SK-N-SH treated with all-trans-retinoic acid at 6 μM for 48 hours (cell line): ENCODE measurements at regions not wholly inside any gene's neighbourhood (a gene's known extent, or its start where the extent isn't known, plus 50 kb on each side); places are given as distances from the start of the nearest gene placed in this dataset.

Experiments
- ARNTL ChIP-seq: fragments of 450-650 bp; formaldehyde crosslinking; IDR thresholded peaks from 2 replicates; pipeline ENCODE4 v1.5.0; 2020; ENCODE audit warnings: low read depth, mild to moderate bottlenecking, moderate library complexity, borderline replicate concordance
- BACH2 ChIP-seq: fragments of 250-450 bp; sonication (Bioruptor Pico); IDR thresholded peaks from 2 replicates; pipeline ENCODE4 v1.9.0; 2021; ENCODE audit warnings: mild to moderate bottlenecking, borderline replicate concordance
- ESRRG ChIP-seq: fragments of 250-450 bp; sonication (Bioruptor Pico); IDR thresholded peaks from 2 replicates; pipeline ENCODE4 v1.6.1; 2021; ENCODE audit warnings: mild to moderate bottlenecking
- PPARA ChIP-seq: fragments of 250-450 bp; sonication (Bioruptor Pico); IDR thresholded peaks from 2 replicates; pipeline ENCODE4 v1.5.0; 2020; ENCODE audit warnings: mild to moderate bottlenecking, borderline replicate concordance
- RARB ChIP-seq: fragments of 250-450 bp; sonication (Bioruptor Pico); IDR thresholded peaks from 2 replicates; pipeline ENCODE4 v1.8.0; 2021; ENCODE audit warnings: mild to moderate bottlenecking, moderate library complexity
- SNAI2 ChIP-seq: fragments of 250-450 bp; sonication (Bioruptor Pico); IDR thresholded peaks from 2 replicates; pipeline ENCODE4 v1.5.0; 2020; ENCODE audit warnings: mild to moderate bottlenecking, moderate library complexity
- TOX ChIP-seq: fragments of 250-450 bp; sonication (Bioruptor Pico); IDR thresholded peaks from 2 replicates; pipeline ENCODE4 v1.8.0; 2021; ENCODE audit warnings: mild to moderate bottlenecking, moderate library complexity, borderline replicate concordance
- ZC3H10 ChIP-seq: fragments of 250-450 bp; sonication (Bioruptor Pico); IDR thresholded peaks from 2 replicates; pipeline ENCODE4 v1.5.1; 2021; ENCODE audit warnings: mild to moderate bottlenecking, moderate library complexity
- ZFP3 ChIP-seq: fragments of 250-450 bp; sonication (Bioruptor Pico); IDR thresholded peaks from 2 replicates; pipeline ENCODE4 v1.5.0; 2020; ENCODE audit warnings: mild to moderate bottlenecking, moderate library complexity
- ZNF565 ChIP-seq: fragments of 450-650 bp; formaldehyde crosslinking; conservative IDR thresholded peaks from 2 replicates; pipeline ENCODE4 v1.5.0; 2020; ENCODE audit warnings: low read depth, mild to moderate bottlenecking, moderate library complexity
- TF ChIP-seq, protein P1 (sequence below): fragments of 250-450 bp; sonication (Bioruptor Pico); IDR thresholded peaks from 2 replicates; pipeline ENCODE4 v1.5.1; 2020; ENCODE audit warnings: low read depth, mild to moderate bottlenecking, moderate library complexity
- TF ChIP-seq, protein P2 (sequence below): fragments of 250-450 bp; sonication (Bioruptor Pico); IDR thresholded peaks from 2 replicates; pipeline ENCODE4 v1.5.0; 2020; ENCODE audit warnings: mild to moderate bottlenecking, moderate library complexity
- TF ChIP-seq, protein P3 (sequence below): fragments of 250-450 bp; sonication (Bioruptor Pico); IDR thresholded peaks from 2 replicates; pipeline ENCODE4 v1.8.0; 2020; ENCODE audit warnings: mild to moderate bottlenecking, moderate library complexity, borderline replicate concordance

DNA sequence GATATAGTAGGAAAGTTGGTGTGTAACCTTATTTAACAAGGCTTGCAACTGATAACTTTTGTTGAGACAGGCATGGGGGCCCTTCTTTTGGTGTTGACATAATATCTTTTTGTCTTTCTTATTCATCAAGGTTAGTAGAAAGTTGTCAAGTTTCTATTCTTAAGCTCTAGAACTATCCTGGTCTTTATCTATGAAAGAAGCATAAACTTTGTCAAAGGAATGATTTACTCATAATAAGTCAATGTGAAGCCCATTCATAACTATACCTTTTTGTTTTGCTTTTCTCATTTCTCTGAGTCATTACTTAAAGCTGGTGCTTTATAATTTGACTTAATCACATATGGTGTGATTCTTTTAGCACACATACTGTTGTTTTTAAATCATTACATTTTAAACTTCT is 312.4 kb downstream of the UTRN start:
- TF ChIP-seq SNAI2 (CRISPR knock-in tag) = no peak
- TF ChIP-seq ZNF565 (CRISPR knock-in tag) = no peak
- TF ChIP-seq, protein P1, sequence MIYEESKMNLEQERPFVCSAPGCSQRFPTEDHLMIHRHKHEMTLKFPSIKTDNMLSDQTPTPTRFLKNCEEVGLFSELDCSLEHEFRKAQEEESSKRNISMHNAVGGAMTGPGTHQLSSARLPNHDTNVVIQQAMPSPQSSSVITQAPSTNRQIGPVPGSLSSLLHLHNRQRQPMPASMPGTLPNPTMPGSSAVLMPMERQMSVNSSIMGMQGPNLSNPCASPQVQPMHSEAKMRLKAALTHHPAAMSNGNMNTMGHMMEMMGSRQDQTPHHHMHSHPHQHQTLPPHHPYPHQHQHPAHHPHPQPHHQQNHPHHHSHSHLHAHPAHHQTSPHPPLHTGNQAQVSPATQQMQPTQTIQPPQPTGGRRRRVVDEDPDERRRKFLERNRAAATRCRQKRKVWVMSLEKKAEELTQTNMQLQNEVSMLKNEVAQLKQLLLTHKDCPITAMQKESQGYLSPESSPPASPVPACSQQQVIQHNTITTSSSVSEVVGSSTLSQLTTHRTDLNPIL (CRISPR knock-in tag) = no peak
- no peak for TF ChIP-seq PPARA
- TF ChIP-seq ARNTL (CRISPR knock-in tag) = no peak
- TF ChIP-seq ZFP3 (CRISPR knock-in tag) = no peak
- no peak for TF ChIP-seq ESRRG (CRISPR knock-in tag)
- no peak for TF ChIP-seq BACH2 (CRISPR knock-in tag)
- TF ChIP-seq, protein P2, sequence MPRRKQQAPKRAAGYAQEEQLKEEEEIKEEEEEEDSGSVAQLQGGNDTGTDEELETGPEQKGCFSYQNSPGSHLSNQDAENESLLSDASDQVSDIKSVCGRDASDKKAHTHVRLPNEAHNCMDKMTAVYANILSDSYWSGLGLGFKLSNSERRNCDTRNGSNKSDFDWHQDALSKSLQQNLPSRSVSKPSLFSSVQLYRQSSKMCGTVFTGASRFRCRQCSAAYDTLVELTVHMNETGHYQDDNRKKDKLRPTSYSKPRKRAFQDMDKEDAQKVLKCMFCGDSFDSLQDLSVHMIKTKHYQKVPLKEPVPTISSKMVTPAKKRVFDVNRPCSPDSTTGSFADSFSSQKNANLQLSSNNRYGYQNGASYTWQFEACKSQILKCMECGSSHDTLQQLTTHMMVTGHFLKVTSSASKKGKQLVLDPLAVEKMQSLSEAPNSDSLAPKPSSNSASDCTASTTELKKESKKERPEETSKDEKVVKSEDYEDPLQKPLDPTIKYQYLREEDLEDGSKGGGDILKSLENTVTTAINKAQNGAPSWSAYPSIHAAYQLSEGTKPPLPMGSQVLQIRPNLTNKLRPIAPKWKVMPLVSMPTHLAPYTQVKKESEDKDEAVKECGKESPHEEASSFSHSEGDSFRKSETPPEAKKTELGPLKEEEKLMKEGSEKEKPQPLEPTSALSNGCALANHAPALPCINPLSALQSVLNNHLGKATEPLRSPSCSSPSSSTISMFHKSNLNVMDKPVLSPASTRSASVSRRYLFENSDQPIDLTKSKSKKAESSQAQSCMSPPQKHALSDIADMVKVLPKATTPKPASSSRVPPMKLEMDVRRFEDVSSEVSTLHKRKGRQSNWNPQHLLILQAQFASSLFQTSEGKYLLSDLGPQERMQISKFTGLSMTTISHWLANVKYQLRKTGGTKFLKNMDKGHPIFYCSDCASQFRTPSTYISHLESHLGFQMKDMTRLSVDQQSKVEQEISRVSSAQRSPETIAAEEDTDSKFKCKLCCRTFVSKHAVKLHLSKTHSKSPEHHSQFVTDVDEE (CRISPR knock-in tag) = no peak
- no peak for TF ChIP-seq TOX (CRISPR knock-in tag)
- TF ChIP-seq ZC3H10 = no peak
- TF ChIP-seq RARB (CRISPR knock-in tag) = no peak
- TF ChIP-seq, protein P3, sequence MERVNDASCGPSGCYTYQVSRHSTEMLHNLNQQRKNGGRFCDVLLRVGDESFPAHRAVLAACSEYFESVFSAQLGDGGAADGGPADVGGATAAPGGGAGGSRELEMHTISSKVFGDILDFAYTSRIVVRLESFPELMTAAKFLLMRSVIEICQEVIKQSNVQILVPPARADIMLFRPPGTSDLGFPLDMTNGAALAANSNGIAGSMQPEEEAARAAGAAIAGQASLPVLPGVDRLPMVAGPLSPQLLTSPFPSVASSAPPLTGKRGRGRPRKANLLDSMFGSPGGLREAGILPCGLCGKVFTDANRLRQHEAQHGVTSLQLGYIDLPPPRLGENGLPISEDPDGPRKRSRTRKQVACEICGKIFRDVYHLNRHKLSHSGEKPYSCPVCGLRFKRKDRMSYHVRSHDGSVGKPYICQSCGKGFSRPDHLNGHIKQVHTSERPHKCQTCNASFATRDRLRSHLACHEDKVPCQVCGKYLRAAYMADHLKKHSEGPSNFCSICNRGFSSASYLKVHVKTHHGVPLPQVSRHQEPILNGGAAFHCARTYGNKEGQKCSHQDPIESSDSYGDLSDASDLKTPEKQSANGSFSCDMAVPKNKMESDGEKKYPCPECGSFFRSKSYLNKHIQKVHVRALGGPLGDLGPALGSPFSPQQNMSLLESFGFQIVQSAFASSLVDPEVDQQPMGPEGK = no peak
